ENCODE measurements at regions not wholly inside any gene's neighbourhood (a gene's known extent, or its start where the extent isn't known, plus 50 kb on each side); places are given as distances from the start of the nearest gene placed in this dataset.
A peak's percentile ranks its signal among the peaks of the same experiment; 100 is the strongest.
"Not testable (repeated sequence)": the region's sequence is repeated elsewhere in the genome, so short reads cannot be mapped to it uniquely, and the experiment has no call there.

DNA sequence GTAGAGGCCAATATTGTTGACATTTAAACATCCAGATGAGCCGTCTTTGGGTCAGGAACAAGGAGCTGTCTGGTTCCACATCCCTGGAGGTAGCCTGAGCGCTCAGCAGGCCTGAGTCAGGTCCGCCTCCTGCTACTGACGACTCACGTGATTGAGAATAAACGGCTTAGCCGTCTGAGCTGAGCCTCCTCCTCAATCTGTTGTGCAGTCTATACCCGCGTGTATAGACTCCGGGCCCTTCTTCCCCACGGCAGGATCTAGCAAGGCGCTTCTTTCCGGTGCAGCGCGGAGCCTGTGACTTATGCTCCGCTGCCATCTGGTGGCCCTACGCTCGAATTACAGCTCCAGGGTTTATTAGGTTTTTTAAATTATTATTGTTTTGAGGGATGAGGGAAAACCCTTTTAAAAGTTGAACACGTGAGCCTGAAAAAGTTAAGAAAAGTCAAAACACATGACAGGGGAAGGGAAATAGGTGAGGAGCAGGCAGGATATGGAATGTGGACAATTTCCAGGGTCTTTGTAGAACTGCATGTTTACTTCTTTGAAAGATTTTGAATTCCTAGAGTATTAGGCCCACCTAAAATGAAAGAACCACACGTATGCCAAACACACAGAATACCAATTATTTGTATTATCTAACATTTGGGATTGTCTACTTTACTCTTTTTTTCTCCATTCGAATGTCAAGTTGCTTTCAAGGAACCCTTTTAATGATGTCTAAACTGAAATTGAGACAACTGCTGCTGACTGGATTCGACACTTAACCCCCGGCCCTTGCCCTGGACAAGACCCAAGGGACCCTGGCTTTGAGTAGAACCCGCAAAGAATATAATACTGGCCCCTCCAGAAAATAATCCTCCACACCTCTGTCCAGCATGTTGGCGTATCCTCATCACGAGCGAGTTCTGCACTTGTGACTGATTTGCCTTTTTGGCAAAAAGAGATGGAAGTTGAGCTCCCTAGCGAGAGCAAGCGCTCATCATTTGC, 112.4 kb upstream of the ZNF236 start:
- peak; percentile 34 for DNase-seq (ENCODE audit: low read depth)
- TF ChIP-seq, protein P1, sequence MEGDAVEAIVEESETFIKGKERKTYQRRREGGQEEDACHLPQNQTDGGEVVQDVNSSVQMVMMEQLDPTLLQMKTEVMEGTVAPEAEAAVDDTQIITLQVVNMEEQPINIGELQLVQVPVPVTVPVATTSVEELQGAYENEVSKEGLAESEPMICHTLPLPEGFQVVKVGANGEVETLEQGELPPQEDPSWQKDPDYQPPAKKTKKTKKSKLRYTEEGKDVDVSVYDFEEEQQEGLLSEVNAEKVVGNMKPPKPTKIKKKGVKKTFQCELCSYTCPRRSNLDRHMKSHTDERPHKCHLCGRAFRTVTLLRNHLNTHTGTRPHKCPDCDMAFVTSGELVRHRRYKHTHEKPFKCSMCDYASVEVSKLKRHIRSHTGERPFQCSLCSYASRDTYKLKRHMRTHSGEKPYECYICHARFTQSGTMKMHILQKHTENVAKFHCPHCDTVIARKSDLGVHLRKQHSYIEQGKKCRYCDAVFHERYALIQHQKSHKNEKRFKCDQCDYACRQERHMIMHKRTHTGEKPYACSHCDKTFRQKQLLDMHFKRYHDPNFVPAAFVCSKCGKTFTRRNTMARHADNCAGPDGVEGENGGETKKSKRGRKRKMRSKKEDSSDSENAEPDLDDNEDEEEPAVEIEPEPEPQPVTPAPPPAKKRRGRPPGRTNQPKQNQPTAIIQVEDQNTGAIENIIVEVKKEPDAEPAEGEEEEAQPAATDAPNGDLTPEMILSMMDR (IDR thresholded peaks at IDR 0.05; ENCODE audit: control insufficient read depth, extremely low read depth, insufficient read depth), result peak; percentile 91
- H3K4me3 ChIP-seq (ENCODE audit: low read depth, low read length), result no peak overlapping the region

DNA sequence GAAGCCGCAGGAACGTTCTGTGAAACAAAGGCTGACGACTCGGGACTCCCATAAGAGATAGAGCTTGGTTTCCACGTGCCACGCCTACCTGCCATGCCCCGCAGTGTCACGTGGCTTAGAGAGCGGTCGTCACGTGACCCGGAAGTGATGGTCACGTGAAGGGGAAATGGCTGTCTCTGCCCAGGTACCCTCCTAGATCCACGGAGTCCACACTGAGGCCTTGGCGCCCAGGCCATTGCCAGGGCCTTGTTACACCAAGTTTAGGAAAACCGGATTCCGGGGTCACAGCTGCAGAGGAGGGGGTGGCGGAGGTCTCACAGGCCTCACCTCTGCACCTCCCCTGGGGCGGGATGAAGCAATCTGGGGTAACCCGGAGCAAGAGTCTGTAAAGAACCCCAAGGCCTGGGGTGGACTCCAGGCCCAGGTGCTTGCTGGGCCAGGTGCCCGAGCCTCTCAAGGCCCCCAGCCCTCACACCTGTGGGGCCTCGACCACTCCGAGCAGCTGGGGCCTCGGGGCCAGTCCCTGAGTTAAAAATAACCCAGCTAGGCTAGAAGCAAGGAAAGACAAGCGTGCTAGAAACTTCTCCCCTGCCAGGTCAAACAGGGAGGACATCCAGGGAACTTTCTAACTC, 113.5 kb upstream of the ZNF236 start:
- no peak overlapping the region for H3K4me3 ChIP-seq (ENCODE audit: low read depth, low read length)
- no peak for DNase-seq (ENCODE audit: low read depth)
- TF ChIP-seq, protein P1 (IDR thresholded peaks at IDR 0.05; ENCODE audit: control insufficient read depth, extremely low read depth, insufficient read depth), result no peak

DNA sequence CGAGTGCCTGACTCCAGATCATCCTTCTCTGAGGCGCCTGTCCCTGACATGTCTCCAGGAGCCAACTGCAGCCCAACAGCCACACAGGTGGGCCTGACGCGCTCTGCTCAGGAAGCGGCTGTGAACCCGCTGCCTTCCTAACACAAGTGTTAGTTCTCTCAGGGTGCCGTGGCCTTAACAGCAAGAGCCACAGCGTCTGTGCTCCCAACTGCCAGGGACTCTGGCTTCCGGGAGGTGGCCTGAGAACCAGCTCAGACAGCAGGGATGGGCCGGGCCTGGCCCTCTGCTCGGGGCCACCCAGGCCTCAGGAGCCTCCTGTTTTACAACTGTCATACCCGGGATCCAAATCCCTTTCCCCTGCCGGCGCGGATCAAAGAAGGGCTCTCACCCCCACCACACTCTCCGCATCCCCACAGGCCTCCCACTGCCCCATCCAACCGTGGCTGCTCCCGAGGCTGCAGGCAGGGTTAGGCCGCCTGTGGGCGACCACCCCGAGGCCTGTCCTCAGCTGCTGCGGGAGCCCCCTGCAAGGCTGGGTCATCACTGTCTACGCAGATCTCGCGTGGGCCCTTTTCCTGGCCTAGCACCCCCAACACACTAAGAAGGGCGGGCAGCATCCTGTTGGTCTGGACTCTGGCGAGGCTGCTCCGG, 114.2 kb upstream of the ZNF236 start:
- TF ChIP-seq, protein P1 (IDR thresholded peaks at IDR 0.05; ENCODE audit: control insufficient read depth, extremely low read depth, insufficient read depth), result no peak
- DNase-seq (ENCODE audit: low read depth), result no peak
- no peak overlapping the region for H3K4me3 ChIP-seq (ENCODE audit: low read depth, low read length)

DNA sequence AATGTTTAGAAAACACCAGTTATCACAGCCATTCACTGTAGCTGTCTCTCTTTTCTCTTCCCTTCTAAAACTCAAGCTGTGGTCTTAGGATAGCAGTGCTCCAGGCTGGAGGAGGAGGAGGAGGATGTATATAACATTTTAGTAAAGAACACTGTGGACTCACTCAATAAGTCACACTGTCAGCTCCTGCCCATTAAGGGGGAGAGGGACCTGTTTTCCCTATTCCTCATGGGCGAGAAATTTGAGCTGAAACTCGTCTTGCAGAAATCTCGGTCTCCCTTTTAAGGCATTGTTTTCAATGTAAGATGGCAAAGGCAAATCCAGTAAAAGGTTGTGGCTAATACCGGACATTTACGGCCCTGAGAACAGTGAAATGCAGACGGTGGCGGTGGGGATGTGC, 114.8 kb upstream of the ZNF236 start:
- TF ChIP-seq, protein P1 (IDR thresholded peaks at IDR 0.05; ENCODE audit: control insufficient read depth, extremely low read depth, insufficient read depth), result no peak
- no peak overlapping the region for H3K4me3 ChIP-seq (ENCODE audit: low read depth, low read length)
- no peak for DNase-seq (ENCODE audit: low read depth)

DNA sequence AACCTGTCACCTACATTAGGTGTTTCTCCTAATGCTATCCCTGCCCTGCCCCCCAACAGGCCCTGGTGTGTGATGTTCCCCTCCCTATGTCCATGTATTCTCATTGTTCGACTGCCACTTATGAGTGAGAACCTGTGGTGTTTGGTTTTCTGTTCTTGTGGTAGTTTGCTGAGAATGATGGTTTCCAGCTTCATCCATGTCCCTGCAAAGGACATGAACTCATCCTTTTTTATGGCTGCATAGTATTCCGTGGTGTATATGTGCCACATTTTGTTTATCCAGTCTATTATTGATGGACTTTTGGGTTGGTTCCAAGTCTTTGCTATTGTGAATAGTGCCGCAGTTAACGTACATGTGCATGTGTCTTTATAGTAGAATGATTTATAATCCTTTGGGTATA, 117.8 kb upstream of the ZNF236 start:
- not testable (repeated sequence) for DNase-seq (ENCODE audit: low read depth); H3K4me3 ChIP-seq (ENCODE audit: low read depth, low read length)

DNA sequence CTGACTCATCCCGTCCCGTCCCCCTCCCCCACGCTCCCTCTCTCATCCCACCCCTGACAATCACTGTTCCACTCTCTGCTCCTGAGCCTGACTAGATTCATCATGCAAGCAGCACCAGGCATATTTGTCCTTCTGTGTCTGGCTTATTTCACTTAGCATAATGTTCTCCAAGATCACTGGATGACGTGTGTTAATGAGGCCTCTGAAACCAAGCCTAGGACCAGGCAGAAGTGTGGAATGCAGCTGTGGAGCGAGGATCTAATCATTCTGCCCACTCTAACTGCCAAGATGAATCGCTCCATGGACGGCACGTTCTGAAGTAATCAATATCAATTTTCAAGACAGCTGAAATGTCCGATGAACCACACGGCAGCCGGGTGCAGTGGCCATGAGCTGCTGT, 122.4 kb upstream of the ZNF236 start:
- no peak overlapping the region for H3K4me3 ChIP-seq (ENCODE audit: low read depth, low read length)
- TF ChIP-seq, protein P1 (IDR thresholded peaks at IDR 0.05; ENCODE audit: control insufficient read depth, extremely low read depth, insufficient read depth), result no peak
- no peak for DNase-seq (ENCODE audit: low read depth)

DNA sequence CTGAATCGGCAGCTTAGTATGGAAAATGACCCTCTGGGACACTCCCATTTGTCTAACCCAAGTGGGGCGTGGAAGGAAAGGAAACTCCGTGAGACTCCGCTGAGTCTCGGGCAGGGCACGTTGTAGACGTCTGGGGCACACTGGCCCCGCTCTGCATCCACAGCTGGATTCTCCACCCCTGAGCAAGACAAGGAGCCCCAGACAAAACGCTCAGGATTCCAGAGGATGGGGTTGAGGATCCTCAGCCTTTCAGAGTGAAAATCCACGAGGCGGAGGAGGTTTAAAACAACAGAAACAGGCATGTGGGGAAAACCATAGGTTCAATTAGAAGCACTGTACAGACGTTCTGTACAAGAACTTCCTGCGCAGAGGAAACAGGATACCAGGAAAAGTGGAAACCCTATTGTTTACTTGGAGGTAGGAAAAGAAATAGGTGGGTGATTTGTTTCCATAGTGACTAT, 124.9 kb upstream of the ZNF236 start:
- DNase-seq (ENCODE audit: low read depth), result no peak
- TF ChIP-seq, protein P1 (IDR thresholded peaks at IDR 0.05; ENCODE audit: control insufficient read depth, extremely low read depth, insufficient read depth), result no peak
- H3K4me3 ChIP-seq (ENCODE audit: low read depth, low read length), result no peak overlapping the region

Measured in LNCaP clone FGC (cell line).